Right lung (tissue), 2 donors: ENCODE measurements at regions not wholly inside any gene's neighbourhood (a gene's known extent, or its start where the extent isn't known, plus 50 kb on each side); places are given as distances from the start of the nearest gene placed in this dataset.

Experiments
- DNase-seq, 2 donors: peaks; one replicate each; pipeline ENCODE4 v3.0.0-alpha.2; 2013

GRCh38 chr7:51539840-51540239, 223.2 kb upstream of the COBL start:
- no peak for DNase-seq

- DNase-seq: no peak
Measured at GRCh38 chr7:51528172-51528571, 211.6 kb upstream of the COBL start.

GRCh38 chr7:51521694-51522312, 205.2 kb upstream of the COBL start:
- DNase-seq: no peak

GRCh38 chr7:51521054-51521453, 204.4 kb upstream of the COBL start:
- no peak for DNase-seq

GRCh38 chr7:51518646-51519045, 202.0 kb upstream of the COBL start:
- no peak for DNase-seq

GRCh38 chr7:51517187-51517586, 200.6 kb upstream of the COBL start:
- no peak for DNase-seq

- no peak for DNase-seq
Measured at GRCh38 chr7:51501620-51502019, 185.0 kb upstream of the COBL start.

- no peak for DNase-seq
Measured at GRCh38 chr7:51482976-51483375, 166.4 kb upstream of the COBL start.

GRCh38 chr7:51481421-51481820, 164.8 kb upstream of the COBL start:
- no peak for DNase-seq

GRCh38 chr7:51477819-51478218, 161.2 kb upstream of the COBL start:
- DNase-seq: no peak

- no peak for DNase-seq
Measured at GRCh38 chr7:51477323-51477722, 160.7 kb upstream of the COBL start.

- no peak for DNase-seq
Measured at GRCh38 chr7:51476026-51476425, 159.4 kb upstream of the COBL start.

- no peak for DNase-seq
Measured at GRCh38 chr7:51472873-51473272, 156.3 kb upstream of the COBL start.

GRCh38 chr7:51471981-51472296, 155.3 kb upstream of the COBL start:
- no peak for DNase-seq

- DNase-seq: no peak
Measured at GRCh38 chr7:51471210-51471980, 154.8 kb upstream of the COBL start.

- no peak for DNase-seq
Measured at GRCh38 chr7:51467384-51468017, 150.9 kb upstream of the COBL start.

GRCh38 chr7:51459809-51460208, 143.2 kb upstream of the COBL start:
- DNase-seq: no peak

GRCh38 chr7:51458693-51459092, 142.1 kb upstream of the COBL start:
- DNase-seq: no peak

GRCh38 chr7:51457079-51457478, 140.5 kb upstream of the COBL start:
- no peak for DNase-seq

GRCh38 chr7:51456431-51457060, 139.9 kb upstream of the COBL start:
- DNase-seq: no peak

GRCh38 chr7:51455948-51456347, 139.3 kb upstream of the COBL start:
- no peak for DNase-seq

GRCh38 chr7:51455513-51455912, 138.9 kb upstream of the COBL start:
- DNase-seq: no peak

- DNase-seq: no peak
Measured at GRCh38 chr7:51455086-51455485, 138.5 kb upstream of the COBL start.
